IMR-90 (cell line): ENCODE measurements at regions not wholly inside any gene's neighbourhood (a gene's known extent, or its start where the extent isn't known, plus 50 kb on each side); places are given as distances from the start of the nearest gene placed in this dataset.

ENCODE experiments used
- ATAC-seq: fragments of 200-7000 bp; cut with Tn5 transposase; 2 replicates; pipeline ENCODE4 v1.9.1; 2020; ENCODE audit warnings: low read depth, mild to moderate bottlenecking, moderate library complexity
- BruUV-seq: library from RNA; stranded (reverse); fragments of 400-500 nt; replicated peaks from 2 replicates; lab custom pipeline; 2021; lab: Mats Ljungman, UMichigan
- CTCF ChIA-PET: fragments of 300-600 bp; formaldehyde crosslinking; extraction: SDS; loops from one replicate; lab custom pipeline; 2021; ENCODE audit warnings: antibody characterized with exemption; lab: Yijun Ruan, JAX
- POLR2A ChIA-PET: fragments of 300-600 bp; sonication (Branson Sonifier 250); formaldehyde crosslinking; loops from one replicate; lab custom pipeline; 2022; ENCODE audit warnings: antibody characterized with exemption; ENCODE audit not compliant: unreplicated experiment; lab: Charles Lee
- DNase-seq: peaks from one replicate; pipeline ENCODE4 v3.0.0; 2013
- H2AFZ ChIP-seq: replicated peaks from 2 replicates; pipeline ENCODE3; 2013; ENCODE audit warnings: low read length, mild to moderate bottlenecking; ENCODE audit not compliant: poor library complexity
- H2AK5ac ChIP-seq: 2 replicates; pipeline ENCODE4 v1.6.1; 2013; ENCODE audit warnings: low read depth, low read length, inconsistent platforms
- H2AK9ac ChIP-seq: replicated peaks from 2 replicates; pipeline ENCODE3; 2013; ENCODE audit warnings: mild to moderate bottlenecking, low read depth, low read length, moderate library complexity; ENCODE audit not compliant: poor library complexity
- H2BK120ac ChIP-seq: 2 replicates; pipeline ENCODE4 v1.6.1; 2013; ENCODE audit warnings: low read depth, low read length, inconsistent platforms
- H2BK15ac ChIP-seq: 3 replicates; pipeline ENCODE4 v1.6.1; 2013; ENCODE audit warnings: low read depth, low read length, inconsistent platforms
- H2BK20ac ChIP-seq: 2 replicates; pipeline ENCODE4 v1.6.1; 2013; ENCODE audit warnings: low read depth, mild to moderate bottlenecking, inconsistent platforms, low read length, moderate library complexity
- H2BK5ac ChIP-seq: 2 replicates; pipeline ENCODE4 v1.6.1; 2013; ENCODE audit warnings: mild to moderate bottlenecking, low read depth, low read length, inconsistent platforms; ENCODE audit not compliant: poor library complexity, severe bottlenecking
- H3K14ac ChIP-seq: replicated peaks from 2 replicates; pipeline ENCODE4 v1.6.1; 2013; ENCODE audit warnings: low read depth, low read length, inconsistent platforms
- H3K18ac ChIP-seq: 2 replicates; pipeline ENCODE4 v1.6.1; 2013; ENCODE audit warnings: low read depth, low read length, control low read depth
- H3K23ac ChIP-seq: 2 replicates; pipeline ENCODE4 v1.6.1; 2013; ENCODE audit warnings: low read depth, low read length, inconsistent platforms
- H3K27ac ChIP-seq: 2 replicates; pipeline ENCODE4 v1.5.1; 2013; ENCODE audit warnings: mild to moderate bottlenecking, control low read depth, low read length; ENCODE audit not compliant: insufficient read depth
- H3K27me3 ChIP-seq: 2 replicates; pipeline ENCODE4 v1.6.1; 2013; ENCODE audit warnings: low read length; ENCODE audit not compliant: control insufficient read depth, insufficient read depth
- H3K36me3 ChIP-seq: 2 replicates; pipeline ENCODE4 v1.6.1; 2013; ENCODE audit warnings: low read length, mixed read lengths; ENCODE audit not compliant: control insufficient read depth, insufficient read depth
- H3K4ac ChIP-seq: 2 replicates; pipeline ENCODE4 v1.6.1; 2013; ENCODE audit warnings: low read depth, low read length, inconsistent platforms
- H3K4me1 ChIP-seq: 2 replicates; pipeline ENCODE4 v1.6.1; 2013; ENCODE audit warnings: low read length, mixed read lengths; ENCODE audit not compliant: control insufficient read depth, insufficient read depth
- H3K4me2 ChIP-seq: 2 replicates; pipeline ENCODE4 v1.6.1; 2013; ENCODE audit warnings: low read depth, mild to moderate bottlenecking, control low read depth, low read length, moderate library complexity
- H3K4me3 ChIP-seq: 2 replicates; pipeline ENCODE4 v1.5.1; 2013; ENCODE audit warnings: low read depth, mild to moderate bottlenecking, control low read depth, low read length, moderate library complexity; ENCODE audit not compliant: insufficient read depth
- H3K56ac ChIP-seq: 2 replicates; pipeline ENCODE4 v1.6.1; 2013; ENCODE audit warnings: low read length, inconsistent platforms; ENCODE audit not compliant: insufficient read depth; ENCODE audit errors: extremely low read depth
- H3K79me1 ChIP-seq, 2 experiments: 2 replicates each; pipeline ENCODE4 v1.6.1; 2013; ENCODE audit warnings: low read length in 2 of 2, inconsistent platforms in 1 of 2, low read depth in 1 of 2
- H3K9ac ChIP-seq: 2 replicates; pipeline ENCODE4 v1.6.1; 2013; ENCODE audit warnings: low read depth, low read length, control low read depth
- H3K9me1 ChIP-seq: 2 replicates; pipeline ENCODE4 v1.6.1; 2013; ENCODE audit warnings: low read length, inconsistent platforms; ENCODE audit not compliant: insufficient read depth
- H3K9me3 ChIP-seq: 2 replicates; pipeline ENCODE4 v1.6.1; 2013; ENCODE audit warnings: low read length; ENCODE audit not compliant: control insufficient read depth, insufficient read depth
- H4K20me1 ChIP-seq: 2 replicates; pipeline ENCODE4 v1.6.1; 2013; ENCODE audit warnings: low read length, inconsistent platforms; ENCODE audit not compliant: insufficient read depth
- H4K5ac ChIP-seq: 2 replicates; pipeline ENCODE4 v1.6.1; 2013; ENCODE audit warnings: mild to moderate bottlenecking, low read depth, low read length, control low read depth
- H4K8ac ChIP-seq, 2 experiments: 2 replicates each; pipeline ENCODE4 v1.6.1; 2013; ENCODE audit warnings: low read depth in 2 of 2, low read length in 2 of 2, control low read depth in 1 of 2, inconsistent platforms in 1 of 2
- H4K91ac ChIP-seq: 2 replicates; pipeline ENCODE4 v1.6.1; 2013; ENCODE audit warnings: low read depth, low read length, inconsistent platforms; ENCODE audit not compliant: insufficient read depth
- CEBPB ChIP-seq: IDR thresholded peaks from 2 replicates; pipeline ENCODE4 v1.6.1; 2012; ENCODE audit warnings: low read depth, low read length, improper control_type of control experiment
- CHD1 ChIP-seq: IDR thresholded peaks from 2 replicates; pipeline ENCODE4 v1.6.1; 2012; ENCODE audit warnings: low read depth, low read length, improper control_type of control experiment
- FOS ChIP-seq: fragments of 150-350 bp; IDR thresholded peaks from 2 replicates; pipeline ENCODE4 v1.6.1; 2016; ENCODE audit warnings: low read depth, low read length
- MAFK ChIP-seq: IDR thresholded peaks from 2 replicates; pipeline ENCODE4 v1.6.1; 2012; ENCODE audit warnings: low read depth, low read length, improper control_type of control experiment
- MAZ ChIP-seq: IDR thresholded peaks from 2 replicates; pipeline ENCODE4 v1.6.1; 2012; ENCODE audit warnings: low read depth, mild to moderate bottlenecking, low read length, improper control_type of control experiment, moderate library complexity, borderline replicate concordance
- MXI1 ChIP-seq: IDR thresholded peaks from 2 replicates; pipeline ENCODE4 v1.6.1; 2012; ENCODE audit warnings: low read depth, mild to moderate bottlenecking, low read length, moderate library complexity, borderline replicate concordance
- RCOR1 ChIP-seq: IDR thresholded peaks from 2 replicates; pipeline ENCODE4 v1.6.1; 2012; ENCODE audit warnings: mild to moderate bottlenecking, low read length, improper control_type of control experiment; ENCODE audit not compliant: insufficient replicate concordance
- SMC3 ChIP-seq: fragments of 150-350 bp; IDR thresholded peaks from 2 replicates; pipeline ENCODE4 v1.6.1; 2016; ENCODE audit warnings: low read depth, mild to moderate bottlenecking, antibody characterized with exemption, low read length, moderate library complexity
- WGBS, 2 experiments: methylation state at CpG; one replicate each; pipeline versions ENCODE4 v1.1.5 to v1.1.7; 2013; ENCODE audit warnings: missing lambda C conversion rate in 2 of 2; ENCODE audit not compliant: insufficient read length in 1 of 2; ENCODE audit errors: extremely low coverage in 2 of 2; 5-methylcytosine and 5-hydroxymethylcytosine counted together
- dilution Hi-C: fragments of 300-500 bp; cut with HindIII; formaldehyde crosslinking; loops from one replicate; pipeline ENCODE4 v1.14.3; 2018; ENCODE audit warnings: low sequenced_read_pairs; ENCODE audit not compliant: unreplicated experiment
- in situ Hi-C: fragments of 300-500 bp; cut with MboI; formaldehyde crosslinking; loops from 3 replicates; pipeline ENCODE4 v1.14.3; 2019; ENCODE audit warnings: low sequenced_read_pairs, inconsistent platforms, mixed read lengths
- intact Hi-C: fragments of 100-400 bp; cut with micrococcal nuclease; formaldehyde crosslinking; loops from 2 replicates; pipeline ENCODE4 v1.10.0; 2022
- TF ChIP-seq, protein P1 (sequence below): fragments of 150-350 bp; IDR thresholded peaks from 2 replicates; pipeline ENCODE4 v1.6.1; 2017; ENCODE audit warnings: mild to moderate bottlenecking, antibody characterized with exemption, low read length, low read depth

DNA sequence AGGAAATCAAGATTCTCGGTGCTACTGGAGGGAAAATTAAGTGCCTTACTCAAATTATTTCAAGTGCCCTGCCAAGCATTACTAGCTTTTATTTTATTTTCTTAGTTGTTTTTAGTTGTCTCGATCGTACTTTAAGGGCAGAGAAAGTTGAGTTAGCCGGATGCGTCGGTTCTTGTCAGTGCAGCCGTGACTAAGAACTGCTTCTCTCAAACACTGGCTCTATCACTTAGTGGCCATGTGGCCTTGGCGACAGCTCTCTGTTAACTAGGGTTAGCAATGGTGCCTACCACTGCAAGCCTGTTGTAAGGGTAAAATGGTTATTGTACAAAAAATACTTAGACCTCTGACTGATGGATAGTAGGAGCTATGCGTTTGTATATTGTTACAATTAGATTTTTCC, 227.8 kb downstream of the KATNAL1 start:
- no peak overlapping the region for H2BK15ac ChIP-seq
- in situ Hi-C loops, result no loop called here
- no peak overlapping the region for H2BK120ac ChIP-seq
- no peak overlapping the region for H3K23ac ChIP-seq
- POLR2A ChIA-PET, result no interaction called here
- no peak overlapping the region for H3K14ac ChIP-seq
- intact Hi-C loops, result no loop called here
- H4K20me1 ChIP-seq, result no peaks in the 10 kb centered on the region
- dilution Hi-C loops, result no loop called here
- WGBS, 2 experiments, result no CpG with 5 or more reads among the region's 9 CpGs
- H2BK5ac ChIP-seq, result no peak overlapping the region
- H3K56ac ChIP-seq, result no peak overlapping the region
- no peak overlapping the region for H2AFZ ChIP-seq
- H3K27ac ChIP-seq, result no peak overlapping the region
- ATAC-seq, result no peak
- H4K91ac ChIP-seq, result no peak overlapping the region
- no peak overlapping the region for H3K9ac ChIP-seq
- H3K27me3 ChIP-seq, result peaks cover 13% of the 10 kb centered on the region
- no peaks in the 10 kb centered on the region for H3K79me1 ChIP-seq
- H3K18ac ChIP-seq, result no peak overlapping the region
- H3K4me3 ChIP-seq, result no peak overlapping the region
- no peak overlapping the region for H4K5ac ChIP-seq
- H3K4ac ChIP-seq, result no peak overlapping the region
- no peak overlapping the region for H2AK9ac ChIP-seq
- CTCF ChIA-PET, result no interaction called here
- no peaks in the 10 kb centered on the region for H3K36me3 ChIP-seq
- DNase-seq, result no peak
- TF ChIP-seq CEBPB, result no peak
- no peak for TF ChIP-seq CHD1
- TF ChIP-seq MAFK, result no peak
- no peak for TF ChIP-seq MXI1
- TF ChIP-seq, protein P1, sequence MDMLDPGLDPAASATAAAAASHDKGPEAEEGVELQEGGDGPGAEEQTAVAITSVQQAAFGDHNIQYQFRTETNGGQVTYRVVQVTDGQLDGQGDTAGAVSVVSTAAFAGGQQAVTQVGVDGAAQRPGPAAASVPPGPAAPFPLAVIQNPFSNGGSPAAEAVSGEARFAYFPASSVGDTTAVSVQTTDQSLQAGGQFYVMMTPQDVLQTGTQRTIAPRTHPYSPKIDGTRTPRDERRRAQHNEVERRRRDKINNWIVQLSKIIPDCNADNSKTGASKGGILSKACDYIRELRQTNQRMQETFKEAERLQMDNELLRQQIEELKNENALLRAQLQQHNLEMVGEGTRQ, result no peak
- no peak for TF ChIP-seq MAZ
- no peak for TF ChIP-seq RCOR1
- no peak for TF ChIP-seq FOS
- no peak for TF ChIP-seq SMC3
- H4K8ac ChIP-seq, result no peak overlapping the region
- no peaks in the 10 kb centered on the region for H3K4me1 ChIP-seq
- no peak overlapping the region for H3K4me2 ChIP-seq
- no peaks in the 10 kb centered on the region for H3K9me1 ChIP-seq
- H2AK5ac ChIP-seq, result no peak overlapping the region
- BruUV-seq, result no TSS peak
- peaks cover 3% of the 10 kb centered on the region for H3K9me3 ChIP-seq
- H2BK20ac ChIP-seq, result no peak overlapping the region
